Osteocyte (in vitro differentiated cells): ENCODE measurements at regions not wholly inside any gene's neighbourhood (a gene's known extent, or its start where the extent isn't known, plus 50 kb on each side); places are given as distances from the start of the nearest gene placed in this dataset.

Experiments used
- DNase-seq: peaks from one replicate; pipeline ENCODE4 v3.0.0; 2021; ENCODE audit warnings: mixed read lengths; ENCODE audit not compliant: unreplicated experiment; ENCODE audit errors: extremely low spot score
- H3K27ac Mint-ChIP-seq: one replicate; pipeline ENCODE4 v1.8.0; 2021; ENCODE audit warnings: mild to moderate bottlenecking, mixed read lengths; ENCODE audit not compliant: unreplicated experiment
- H3K27me3 Mint-ChIP-seq: one replicate; pipeline ENCODE4 v1.8.0; 2021; ENCODE audit warnings: mixed read lengths; ENCODE audit not compliant: unreplicated experiment
- H3K36me3 Mint-ChIP-seq: one replicate; pipeline ENCODE4 v1.8.0; 2021; ENCODE audit warnings: mixed read lengths; ENCODE audit not compliant: unreplicated experiment
- H3K4me1 Mint-ChIP-seq: one replicate; pipeline ENCODE4 v1.8.0; 2021; ENCODE audit warnings: mixed read lengths; ENCODE audit not compliant: unreplicated experiment
- H3K4me3 Mint-ChIP-seq: one replicate; pipeline ENCODE4 v1.8.0; 2021; ENCODE audit warnings: mild to moderate bottlenecking, moderate library complexity, mixed read lengths; ENCODE audit not compliant: unreplicated experiment
- H3K9me3 Mint-ChIP-seq: one replicate; pipeline ENCODE4 v1.8.0; 2021; ENCODE audit warnings: mixed read lengths; ENCODE audit not compliant: unreplicated experiment
- CTCF ChIP-seq: fragments of 200-600 bp; sonication (generic); IDR thresholded peaks from 2 replicates; pipeline ENCODE4 v1.5.0; 2021; ENCODE audit warnings: antibody characterized with exemption, mild to moderate bottlenecking, moderate library complexity

DNA sequence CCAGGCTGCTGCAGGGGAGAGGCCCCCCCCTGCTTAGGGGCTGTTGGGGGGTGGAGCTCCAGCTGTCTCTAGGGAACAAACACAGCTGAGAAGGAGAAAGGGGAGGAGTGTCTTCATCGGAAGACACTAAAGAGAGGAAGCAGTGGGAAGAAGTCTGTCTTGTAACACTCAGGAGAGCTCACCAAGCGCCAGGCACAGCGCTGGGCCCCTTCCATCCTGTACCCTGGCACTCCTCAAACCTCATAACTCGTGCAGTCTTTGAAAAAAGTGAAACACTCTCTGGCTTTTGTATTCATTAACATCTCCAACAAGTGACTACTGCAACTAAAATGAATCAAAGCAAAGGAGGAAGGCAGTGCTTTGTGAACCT is 67.4 kb upstream of the PRDM11 start:
- Mint-ChIP-seq H3K4me1 (peaks cover 42% of the 10 kb centered on the region), H3K4me3 (no peak overlapping the region), H3K36me3 (no peaks in the 10 kb centered on the region), H3K27ac (no peak overlapping the region), H3K27me3 (no peaks in the 10 kb centered on the region), H3K9me3 (no peaks in the 10 kb centered on the region)
- no peak for TF ChIP-seq CTCF
- no peak for DNase-seq

DNA sequence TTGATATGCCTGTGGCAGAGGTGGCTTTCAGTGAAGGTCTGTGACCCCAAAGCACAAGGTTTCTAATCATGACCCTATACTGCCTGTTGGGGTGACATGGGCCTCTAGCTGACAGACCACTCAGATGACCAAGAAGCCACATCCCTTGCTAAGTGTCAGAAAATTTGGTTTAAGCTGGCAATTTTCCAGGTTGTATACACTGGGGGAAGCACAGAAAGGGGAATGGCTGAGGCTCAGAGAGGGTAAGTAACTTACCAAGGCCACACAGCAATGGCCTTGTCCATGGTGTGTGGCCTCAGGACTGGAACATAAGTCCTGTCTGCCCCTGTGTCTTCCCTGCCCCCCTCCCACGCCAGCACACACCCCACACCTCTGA is 66.9 kb upstream of the PRDM11 start:
- TF ChIP-seq CTCF: no peak
- Mint-ChIP-seq H3K27ac (no peak overlapping the region), H3K36me3 (no peaks in the 10 kb centered on the region), H3K9me3 (no peaks in the 10 kb centered on the region), H3K27me3 (no peaks in the 10 kb centered on the region), H3K4me3 (no peak overlapping the region), H3K4me1 (peaks cover 42% of the 10 kb centered on the region)
- no peak for DNase-seq

DNA sequence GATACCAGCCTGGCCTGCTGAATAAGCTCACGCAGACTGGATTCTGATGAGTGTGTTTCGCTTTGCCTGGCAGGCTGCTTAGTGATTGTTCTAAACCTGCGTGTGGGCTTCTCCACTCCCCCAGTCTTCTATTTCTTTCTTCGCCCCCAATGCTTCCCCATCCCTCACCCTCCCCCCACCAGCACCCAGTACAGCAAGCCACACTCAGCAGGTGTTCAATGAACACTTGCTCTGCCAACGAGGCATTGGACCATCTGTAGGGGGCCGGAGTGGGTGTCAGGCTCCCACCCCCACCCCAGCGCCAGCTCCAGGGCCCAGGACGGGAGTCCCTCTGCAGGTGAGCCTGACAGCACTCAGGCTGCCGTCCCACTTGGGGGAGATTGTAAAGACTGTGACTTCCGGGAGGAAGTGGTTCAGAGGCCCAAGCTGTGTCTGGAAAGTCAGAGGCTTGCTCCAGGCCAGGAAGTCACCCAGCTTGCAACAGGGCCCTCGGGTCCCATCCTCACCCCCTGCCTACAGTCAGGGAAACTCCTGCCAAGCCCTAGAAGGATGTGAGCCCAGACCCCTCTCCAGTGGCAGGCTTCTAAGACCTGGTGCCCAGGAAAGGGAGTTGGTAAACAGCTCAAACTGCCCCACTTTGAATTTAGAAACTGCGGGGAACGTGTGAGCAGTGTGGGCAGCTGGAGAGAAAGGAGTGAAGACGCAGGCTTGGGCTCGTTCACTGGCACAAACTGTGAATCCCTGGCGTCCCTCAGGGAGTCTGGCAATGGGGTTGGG is 66.3 kb upstream of the PRDM11 start:
- TF ChIP-seq CTCF: no peak
- Mint-ChIP-seq H3K9me3 (no peaks in the 10 kb centered on the region), H3K27ac (no peak overlapping the region), H3K36me3 (no peaks in the 10 kb centered on the region), H3K4me1 (peaks cover 42% of the 10 kb centered on the region), H3K27me3 (no peaks in the 10 kb centered on the region), H3K4me3 (no peak overlapping the region)
- no peak for DNase-seq

GRCh38 chr11:45082744-45083543 is 63.5 kb upstream of the PRDM11 start:
- TF ChIP-seq CTCF: no peak
- H3K36me3 Mint-ChIP-seq: no peaks in the 10 kb centered on the region
- H3K9me3 Mint-ChIP-seq: no peaks in the 10 kb centered on the region
- no peak for DNase-seq
- H3K27me3 Mint-ChIP-seq: no peaks in the 10 kb centered on the region
- peaks cover 66% of the 10 kb centered on the region for H3K4me1 Mint-ChIP-seq
- H3K4me3 Mint-ChIP-seq: no peak overlapping the region
- H3K27ac Mint-ChIP-seq: no peak overlapping the region

DNA sequence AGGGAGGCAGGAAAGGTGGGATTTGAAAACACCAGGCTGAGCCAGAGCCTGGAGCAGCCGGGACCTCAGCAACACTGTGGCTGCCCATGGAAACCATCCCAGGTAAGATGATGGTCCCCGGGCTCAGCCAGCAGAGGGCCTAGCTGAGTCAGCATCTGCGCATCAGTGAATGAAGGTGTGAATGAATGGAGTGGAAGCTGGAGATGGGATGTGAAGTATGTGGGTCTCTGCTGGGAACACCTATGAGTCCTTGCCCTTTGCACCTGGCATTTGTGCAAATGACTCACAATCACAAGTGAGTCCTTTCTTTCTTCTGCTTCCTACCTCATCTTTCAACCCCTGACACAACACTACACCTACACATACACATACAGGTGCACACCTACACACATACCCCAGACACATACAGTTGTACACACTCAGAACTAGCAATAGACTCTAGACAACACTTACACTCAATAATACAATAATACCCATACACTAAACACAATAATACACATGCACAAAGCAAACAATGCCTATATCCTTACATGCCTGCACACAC is 62.8 kb upstream of the PRDM11 start:
- TF ChIP-seq CTCF: peak; percentile 38
- H3K27ac Mint-ChIP-seq: no peak overlapping the region
- H3K4me3 Mint-ChIP-seq: no peak overlapping the region

More for the DNA sequence above, 62.8 kb upstream of the PRDM11 start:
- DNase-seq: no peak
- H3K27me3 Mint-ChIP-seq: no peaks in the 10 kb centered on the region
- no peaks in the 10 kb centered on the region for H3K9me3 Mint-ChIP-seq
- H3K4me1 Mint-ChIP-seq: peaks cover 69% of the 10 kb centered on the region
- no peaks in the 10 kb centered on the region for H3K36me3 Mint-ChIP-seq
